Stomach (tissue), 8 donors: ENCODE measurements at regions not wholly inside any gene's neighbourhood (a gene's known extent, or its start where the extent isn't known, plus 50 kb on each side); places are given as distances from the start of the nearest gene placed in this dataset.

Experiments
- DNase-seq, 2 donors: peaks; one replicate each; pipeline versions ENCODE4 v3.0.0 to v3.0.0-alpha.2; 2013 to 2019
- H3K27ac ChIP-seq, 5 donors: fragments of 200-600 bp in 4 of 5; sonication (generic) in 4 of 5; one replicate each; pipeline ENCODE4 v1.5.1; 2013 to 2019; ENCODE audit warnings: mild to moderate bottlenecking in 1 of 5, moderate library complexity in 1 of 5
- H3K27me3 ChIP-seq, 3 donors: fragments of 200-600 bp; sonication (generic); one replicate each; pipeline ENCODE4 v1.5.1; 2017 to 2019; ENCODE audit warnings: mixed run types in 1 of 3
- H3K36me3 ChIP-seq, 4 donors: fragments of 200-600 bp; sonication (generic); 1 replicate in 3 of 4; 2 replicates in 1 of 4; pipeline ENCODE4 v1.5.1; 2016 to 2019
- H3K4me1 ChIP-seq, 4 donors: fragments of 200-600 bp; sonication (generic); one replicate each; pipeline ENCODE4 v1.5.1; 2016 to 2019
- H3K4me3 ChIP-seq, 4 donors: fragments of 200-600 bp; sonication (generic) in 3 of 4; one replicate each; pipeline ENCODE4 v1.5.1; 2016 to 2019; ENCODE audit warnings: mild to moderate bottlenecking in 1 of 4
- H3K9me3 ChIP-seq, 4 donors: fragments of 200-600 bp; sonication (generic); one replicate each; pipeline ENCODE4 v1.5.1; 2016 to 2019
- CTCF ChIP-seq, 7 experiments: fragments of 450-650 bp in 4 of 7; fragments of 200-600 bp in 3 of 7; sonication (generic) in 3 of 7; IDR thresholded peaks; one replicate each; pipeline ENCODE4 v1.5.1; 2016 to 2019; ENCODE audit warnings: antibody characterized with exemption in 7 of 7, control low read depth in 2 of 7, mild to moderate bottlenecking in 1 of 7
- EP300 ChIP-seq: sonication (generic); formaldehyde crosslinking; IDR thresholded peaks from one replicate; pipeline ENCODE4 v1.6.1; 2017; ENCODE audit warnings: antibody characterized with exemption
- POLR2A ChIP-seq, 4 donors: fragments of 450-650 bp; IDR thresholded peaks; one replicate each; pipeline ENCODE4 v1.6.1; 2016; ENCODE audit warnings: antibody characterized with exemption in 4 of 4, control low read depth in 2 of 4, mild to moderate bottlenecking in 1 of 4, moderate library complexity in 1 of 4
- POLR2AphosphoS5 ChIP-seq, 3 donors: sonication (generic); formaldehyde crosslinking; IDR thresholded peaks; one replicate each; pipeline ENCODE4 v1.6.1; 2016; ENCODE audit warnings: antibody characterized with exemption in 3 of 3
- WGBS, 5 donors: extraction: QIAGEN DNeasy Blood & Tissue Kit in 3 of 5; methylation state at CpG; one replicate each; pipeline versions ENCODE4 v1.1.5 to v1.1.7; 2013 to 2018; 5-methylcytosine and 5-hydroxymethylcytosine counted together
- intact Hi-C: fragments of 100-400 bp; cut with DNase I; formaldehyde crosslinking; loops from one replicate; pipeline ENCODE4 v1.15.1; 2023; ENCODE audit warnings: low total_unique reads
- donor health status: healthy with polysubstance abuse.
- donor health status: Bipolar disorder and iron deficiency.
- donor health status: healthy.

- no peak overlapping the region for H3K4me3 ChIP-seq
- DNase-seq: no peak
- no peaks in the 10 kb centered on the region for H3K27me3 ChIP-seq
- TF ChIP-seq EP300: no peak
- intact Hi-C loops: no loop called here
- 93 to 100% (median 100%) methylated on average over 1 of the region's 1 CpG for WGBS, 5 donors
- no peak overlapping the region for H3K27ac ChIP-seq
- H3K4me1 ChIP-seq: no peaks in the 10 kb centered on the region
- no peaks in the 10 kb centered on the region for H3K9me3 ChIP-seq
- H3K36me3 ChIP-seq: no peaks in the 10 kb centered on the region
These were observed 1683.8 kb downstream of the REEP3 start for GRCh38 chr10:65204999-65205398.

DNA sequence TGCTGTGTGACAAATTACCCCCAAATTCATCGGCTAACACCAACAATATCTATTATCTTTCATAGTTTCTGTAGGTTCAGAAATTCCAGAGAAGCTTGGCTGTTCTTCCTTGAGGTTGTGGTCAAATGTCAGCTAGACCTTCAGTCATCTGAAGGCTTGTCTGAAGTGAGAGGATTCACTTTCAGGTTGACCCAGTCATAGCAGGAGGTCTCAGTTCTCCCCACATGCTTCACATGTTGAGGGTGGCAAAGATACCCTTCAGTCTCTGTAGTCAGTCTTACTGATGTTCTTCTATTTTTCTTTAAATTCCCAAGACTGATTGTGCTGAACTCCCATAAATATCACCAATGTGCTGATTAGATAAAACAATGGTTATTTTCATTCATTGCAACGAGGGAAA lies 1692.0 kb downstream of the REEP3 start:
- Histone ChIP-seq H3K4me1 (no peaks in the 10 kb centered on the region), H3K36me3 (no peaks in the 10 kb centered on the region), H3K27me3 (no peaks in the 10 kb centered on the region), H3K4me3 (no peak overlapping the region), H3K27ac (no peak overlapping the region), H3K9me3 (no peaks in the 10 kb centered on the region)
- DNase-seq: no peak
- TF ChIP-seq CTCF (IDR thresholded peaks at IDR 0.05): no peak
- no peak for TF ChIP-seq EP300
- TF ChIP-seq POLR2AphosphoS5 (IDR thresholded peaks at IDR 0.05): no peak
- WGBS, 5 donors: 64 to 78% (median 69%) methylated on average over 2 of the region's 2 CpGs
- intact Hi-C loops: no loop called here

- Histone ChIP-seq H3K4me1 (no peaks in the 10 kb centered on the region), H3K9me3 (no peaks in the 10 kb centered on the region), H3K4me3 (no peak overlapping the region), H3K27me3 (no peaks in the 10 kb centered on the region), H3K36me3 (no peaks in the 10 kb centered on the region), H3K27ac (no peak overlapping the region)
- no peak for DNase-seq
- TF ChIP-seq POLR2AphosphoS5 (IDR thresholded peaks at IDR 0.05): no peak
- TF ChIP-seq POLR2A (IDR thresholded peaks at IDR 0.05): no peak
- TF ChIP-seq CTCF (IDR thresholded peaks at IDR 0.05): no peak
- TF ChIP-seq EP300: no peak
- intact Hi-C loops: no loop called here
- 69 to 82% (median 79%) methylated on average over 3 of the region's 3 CpGs for WGBS, 5 donors
These were observed 1698.2 kb downstream of the REEP3 start for GRCh38 chr10:65219444-65219843.

DNA sequence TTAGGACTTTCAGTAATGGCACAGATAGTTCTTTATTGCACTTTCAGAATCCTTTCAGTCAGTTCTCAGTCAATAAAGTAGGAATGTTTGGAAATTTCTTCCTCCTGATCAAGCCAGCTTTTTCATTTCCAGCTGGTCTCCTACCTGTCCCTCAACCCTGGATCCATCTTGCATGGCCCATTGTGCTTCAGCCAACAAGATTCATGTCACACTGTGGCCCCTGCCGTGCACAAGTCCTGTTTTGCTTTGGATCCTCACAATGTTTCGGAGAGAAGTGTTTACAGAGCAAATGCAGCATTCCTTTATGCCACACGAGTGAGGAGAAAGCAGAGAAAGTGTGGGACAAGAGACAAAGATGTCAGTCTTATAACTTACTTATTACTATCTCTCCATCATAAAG lies 1694.7 kb upstream of the LRRTM3 start:
- Histone ChIP-seq H3K27ac (no peak overlapping the region), H3K27me3 (no peaks in the 10 kb centered on the region), H3K36me3 (no peaks in the 10 kb centered on the region), H3K9me3 (no peaks in the 10 kb centered on the region), H3K4me3 (no peak overlapping the region), H3K4me1 (no peaks in the 10 kb centered on the region)
- intact Hi-C loops: no loop called here
- no peak for TF ChIP-seq CTCF (IDR thresholded peaks at IDR 0.05)
- TF ChIP-seq POLR2AphosphoS5 (IDR thresholded peaks at IDR 0.05): no peak
- no peak for TF ChIP-seq EP300
- no peak for TF ChIP-seq POLR2A (IDR thresholded peaks at IDR 0.05)
- 25 to 44% (median 40%) methylated on average over 3 of the region's 3 CpGs for WGBS, 5 donors
- DNase-seq: no peak

GRCh38 chr10:65234261-65234660 lies 1691.6 kb upstream of the LRRTM3 start:
- intact Hi-C loops: no loop called here
- no peaks in the 10 kb centered on the region for H3K36me3 ChIP-seq
- H3K4me1 ChIP-seq: no peaks in the 10 kb centered on the region
- WGBS, 5 donors: 82 to 95% (median 90%) methylated on average over 2 of the region's 2 CpGs
- H3K27ac ChIP-seq: no peak overlapping the region
- DNase-seq: no peak
- H3K4me3 ChIP-seq: no peak overlapping the region
- H3K9me3 ChIP-seq: no peaks in the 10 kb centered on the region
- H3K27me3 ChIP-seq: no peaks in the 10 kb centered on the region
- no peak for TF ChIP-seq POLR2AphosphoS5 (IDR thresholded peaks at IDR 0.05)
- TF ChIP-seq CTCF (IDR thresholded peaks at IDR 0.05): no peak
- no peak for TF ChIP-seq POLR2A (IDR thresholded peaks at IDR 0.05)
- TF ChIP-seq EP300: no peak
